ENCODE measurements at regions not wholly inside any gene's neighbourhood (a gene's known extent, or its start where the extent isn't known, plus 50 kb on each side); places are given as distances from the start of the nearest gene placed in this dataset.

GRCh38 chr1:22268327-22268726 lies 125.4 kb upstream of the WNT4 start:
- DNase-seq (ENCODE audit: extremely low read depth, low read depth), result no peak
- no peak overlapping the region for H3K4me3 ChIP-seq (replicated peaks; ENCODE audit: low read depth, low read length)
- no peak for TF ChIP-seq CTCF (IDR thresholded peaks at IDR 0.05; ENCODE audit: low read depth, low read length, missing control alignments)

GRCh38 chr1:22271847-22272801 lies 129.2 kb upstream of the WNT4 start:
- H3K4me3 ChIP-seq (replicated peaks; ENCODE audit: low read depth, low read length), result no peak overlapping the region
- DNase-seq (ENCODE audit: extremely low read depth, low read depth), result no peak
- TF ChIP-seq CTCF (IDR thresholded peaks at IDR 0.05; ENCODE audit: low read depth, low read length, missing control alignments), result no peak

- TF ChIP-seq CTCF (IDR thresholded peaks at IDR 0.05; ENCODE audit: low read depth, low read length, missing control alignments), result no peak
- H3K4me3 ChIP-seq (replicated peaks; ENCODE audit: low read depth, low read length), result no peak overlapping the region
- no peak for DNase-seq (ENCODE audit: extremely low read depth, low read depth)
These were observed 131.1 kb upstream of the WNT4 start for GRCh38 chr1:22273686-22274681.

GRCh38 chr1:22275167-22275566 lies 132.3 kb upstream of the WNT4 start:
- no peak for TF ChIP-seq CTCF (IDR thresholded peaks at IDR 0.05; ENCODE audit: low read depth, low read length, missing control alignments)
- DNase-seq (ENCODE audit: extremely low read depth, low read depth), result no peak

GRCh38 chr1:22275626-22276395 lies 132.9 kb upstream of the WNT4 start:
- peak; percentile 12 for DNase-seq (ENCODE audit: extremely low read depth, low read depth)
- TF ChIP-seq CTCF (IDR thresholded peaks at IDR 0.05; ENCODE audit: low read depth, low read length, missing control alignments), result peak; percentile 86
- no peak overlapping the region for H3K4me3 ChIP-seq (replicated peaks; ENCODE audit: low read depth, low read length)

More at GRCh38 chr1:22275167-22275566, 132.3 kb upstream of the WNT4 start:
- H3K4me3 ChIP-seq (replicated peaks; ENCODE audit: low read depth, low read length), result no peak overlapping the region

- TF ChIP-seq CTCF (IDR thresholded peaks at IDR 0.05; ENCODE audit: low read depth, low read length, missing control alignments), result no peak
- DNase-seq (ENCODE audit: extremely low read depth, low read depth), result no peak
- no peak overlapping the region for H3K4me3 ChIP-seq (replicated peaks; ENCODE audit: low read depth, low read length)
These were observed 133.5 kb upstream of the WNT4 start for GRCh38 chr1:22276396-22276748.

Measured in HFF-Myc (cell line).